HL-60 (cell line): ENCODE measurements at regions not wholly inside any gene's neighbourhood (a gene's known extent, or its start where the extent isn't known, plus 50 kb on each side); places are given as distances from the start of the nearest gene placed in this dataset.

Source experiments
- GABPA ChIP-seq: IDR thresholded peaks from 2 replicates; pipeline ENCODE4 v1.6.1; 2012; ENCODE audit warnings: low read depth
- POLR2AphosphoS5 ChIP-seq: IDR thresholded peaks from 2 replicates; pipeline ENCODE4 v1.6.1; 2012; ENCODE audit warnings: low read depth
- SPI1 ChIP-seq: IDR thresholded peaks from 2 replicates; pipeline ENCODE4 v1.6.1; 2012; ENCODE audit warnings: low read depth, mild to moderate bottlenecking, borderline replicate concordance
- TF ChIP-seq, protein P1 (sequence below): IDR thresholded peaks from 2 replicates; pipeline ENCODE4 v1.6.1; 2012; ENCODE audit warnings: low read depth; ENCODE audit not compliant: insufficient replicate concordance
- TF ChIP-seq, protein P2 (sequence below): IDR thresholded peaks from one replicate; pipeline ENCODE4 v1.5.1; 2011; ENCODE audit warnings: low read length, control low read depth, inconsistent platforms; ENCODE audit not compliant: insufficient read depth

DNA sequence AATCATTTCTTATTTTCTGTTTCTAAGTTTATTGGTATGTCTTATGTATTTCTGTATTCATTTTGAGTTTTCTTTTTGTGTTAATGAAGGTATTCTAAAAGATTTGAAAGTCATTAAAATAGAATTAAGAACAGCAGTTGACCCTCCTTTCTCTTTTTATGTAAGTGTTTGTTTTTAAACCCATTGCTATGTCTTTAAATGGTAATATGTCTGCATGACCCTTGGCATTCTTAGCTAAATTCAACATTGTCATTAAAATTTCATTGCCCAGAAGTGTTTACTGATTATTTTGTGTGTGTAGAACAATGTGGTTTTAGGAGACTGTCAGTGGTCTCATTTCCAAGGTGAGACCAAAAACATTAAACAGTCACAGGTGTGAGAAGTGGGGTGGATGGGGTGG, 197.8 kb downstream of the PCDH7 start:
- TF ChIP-seq, protein P1, sequence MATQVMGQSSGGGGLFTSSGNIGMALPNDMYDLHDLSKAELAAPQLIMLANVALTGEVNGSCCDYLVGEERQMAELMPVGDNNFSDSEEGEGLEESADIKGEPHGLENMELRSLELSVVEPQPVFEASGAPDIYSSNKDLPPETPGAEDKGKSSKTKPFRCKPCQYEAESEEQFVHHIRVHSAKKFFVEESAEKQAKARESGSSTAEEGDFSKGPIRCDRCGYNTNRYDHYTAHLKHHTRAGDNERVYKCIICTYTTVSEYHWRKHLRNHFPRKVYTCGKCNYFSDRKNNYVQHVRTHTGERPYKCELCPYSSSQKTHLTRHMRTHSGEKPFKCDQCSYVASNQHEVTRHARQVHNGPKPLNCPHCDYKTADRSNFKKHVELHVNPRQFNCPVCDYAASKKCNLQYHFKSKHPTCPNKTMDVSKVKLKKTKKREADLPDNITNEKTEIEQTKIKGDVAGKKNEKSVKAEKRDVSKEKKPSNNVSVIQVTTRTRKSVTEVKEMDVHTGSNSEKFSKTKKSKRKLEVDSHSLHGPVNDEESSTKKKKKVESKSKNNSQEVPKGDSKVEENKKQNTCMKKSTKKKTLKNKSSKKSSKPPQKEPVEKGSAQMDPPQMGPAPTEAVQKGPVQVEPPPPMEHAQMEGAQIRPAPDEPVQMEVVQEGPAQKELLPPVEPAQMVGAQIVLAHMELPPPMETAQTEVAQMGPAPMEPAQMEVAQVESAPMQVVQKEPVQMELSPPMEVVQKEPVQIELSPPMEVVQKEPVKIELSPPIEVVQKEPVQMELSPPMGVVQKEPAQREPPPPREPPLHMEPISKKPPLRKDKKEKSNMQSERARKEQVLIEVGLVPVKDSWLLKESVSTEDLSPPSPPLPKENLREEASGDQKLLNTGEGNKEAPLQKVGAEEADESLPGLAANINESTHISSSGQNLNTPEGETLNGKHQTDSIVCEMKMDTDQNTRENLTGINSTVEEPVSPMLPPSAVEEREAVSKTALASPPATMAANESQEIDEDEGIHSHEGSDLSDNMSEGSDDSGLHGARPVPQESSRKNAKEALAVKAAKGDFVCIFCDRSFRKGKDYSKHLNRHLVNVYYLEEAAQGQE: no peak
- no peak for TF ChIP-seq POLR2AphosphoS5
- TF ChIP-seq, protein P2, sequence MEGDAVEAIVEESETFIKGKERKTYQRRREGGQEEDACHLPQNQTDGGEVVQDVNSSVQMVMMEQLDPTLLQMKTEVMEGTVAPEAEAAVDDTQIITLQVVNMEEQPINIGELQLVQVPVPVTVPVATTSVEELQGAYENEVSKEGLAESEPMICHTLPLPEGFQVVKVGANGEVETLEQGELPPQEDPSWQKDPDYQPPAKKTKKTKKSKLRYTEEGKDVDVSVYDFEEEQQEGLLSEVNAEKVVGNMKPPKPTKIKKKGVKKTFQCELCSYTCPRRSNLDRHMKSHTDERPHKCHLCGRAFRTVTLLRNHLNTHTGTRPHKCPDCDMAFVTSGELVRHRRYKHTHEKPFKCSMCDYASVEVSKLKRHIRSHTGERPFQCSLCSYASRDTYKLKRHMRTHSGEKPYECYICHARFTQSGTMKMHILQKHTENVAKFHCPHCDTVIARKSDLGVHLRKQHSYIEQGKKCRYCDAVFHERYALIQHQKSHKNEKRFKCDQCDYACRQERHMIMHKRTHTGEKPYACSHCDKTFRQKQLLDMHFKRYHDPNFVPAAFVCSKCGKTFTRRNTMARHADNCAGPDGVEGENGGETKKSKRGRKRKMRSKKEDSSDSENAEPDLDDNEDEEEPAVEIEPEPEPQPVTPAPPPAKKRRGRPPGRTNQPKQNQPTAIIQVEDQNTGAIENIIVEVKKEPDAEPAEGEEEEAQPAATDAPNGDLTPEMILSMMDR: no peak
- TF ChIP-seq GABPA: no peak
- TF ChIP-seq SPI1: no peak
